Esophagus muscularis mucosa (tissue), 4 donors: ENCODE measurements at regions not wholly inside any gene's neighbourhood (a gene's known extent, or its start where the extent isn't known, plus 50 kb on each side); places are given as distances from the start of the nearest gene placed in this dataset.

ENCODE experiments used
- DNase-seq: peaks from one replicate; pipeline ENCODE4 v3.0.0-alpha.2; 2017; ENCODE audit errors: extremely low spot score
- H3K27ac ChIP-seq, 4 donors: fragments of 200-600 bp; sonication (generic); replicated peaks in 1 of 4; 1 replicate in 3 of 4; 2 replicates in 1 of 4; pipeline ENCODE4 v1.5.1; 2016 to 2019; ENCODE audit warnings: mild to moderate bottlenecking in 1 of 4
- H3K27me3 ChIP-seq, 4 donors: fragments of 200-600 bp; sonication (generic); one replicate each; pipeline versions ENCODE4 v1.5.1 to v1.6.0; 2016 to 2019
- H3K36me3 ChIP-seq, 4 donors: fragments of 200-600 bp; sonication (generic); one replicate each; pipeline ENCODE4 v1.5.1; 2016 to 2019
- H3K4me1 ChIP-seq, 4 donors: fragments of 200-600 bp; sonication (generic); one replicate each; pipeline ENCODE4 v1.5.1; 2016 to 2019
- H3K4me3 ChIP-seq, 4 donors: fragments of 200-600 bp; sonication (generic); 1 replicate in 2 of 4; 2 replicates in 2 of 4; pipeline ENCODE4 v1.5.1; 2016 to 2019; ENCODE audit warnings: mild to moderate bottlenecking in 4 of 4, moderate library complexity in 1 of 4
- H3K9me3 ChIP-seq, 4 donors: fragments of 200-600 bp; sonication (generic); 1 replicate in 3 of 4; 2 replicates in 1 of 4; pipeline ENCODE4 v1.5.1; 2016 to 2019
- CTCF ChIP-seq, 3 experiments: fragments of 200-600 bp in 2 of 3; fragments of 450-650 bp in 1 of 3; sonication (generic) in 2 of 3; IDR thresholded peaks; one replicate each; pipeline ENCODE4 v1.5.1; 2017 to 2019; ENCODE audit warnings: antibody characterized with exemption in 3 of 3, mild to moderate bottlenecking in 2 of 3, moderate library complexity in 1 of 3
- EP300 ChIP-seq: sonication (generic); formaldehyde crosslinking; IDR thresholded peaks from one replicate; pipeline ENCODE4 v1.6.1; 2017; ENCODE audit warnings: antibody characterized with exemption
- POLR2A ChIP-seq: fragments of 450-650 bp; IDR thresholded peaks from one replicate; pipeline ENCODE4 v1.6.1; 2017; ENCODE audit warnings: antibody characterized with exemption, moderate library complexity, mild to moderate bottlenecking, low read depth
- POLR2AphosphoS5 ChIP-seq, 2 donors: sonication (generic); formaldehyde crosslinking; IDR thresholded peaks; one replicate each; pipeline ENCODE4 v1.6.1; 2017; ENCODE audit warnings: antibody characterized with exemption in 2 of 2
- WGBS: methylation state at CpG from one replicate; pipeline ENCODE4 v1.1.5; 2018; 5-methylcytosine and 5-hydroxymethylcytosine counted together
- intact Hi-C: fragments of 100-400 bp; cut with DNase I; formaldehyde crosslinking; loops from one replicate; pipeline ENCODE4 v1.15.1; 2023

- Histone ChIP-seq H3K27ac (no peak overlapping the region), H3K4me3 (no peak overlapping the region), H3K4me1 (no peaks in the 10 kb centered on the region), H3K27me3 (no peaks in the 10 kb centered on the region), H3K9me3 (no peaks in the 10 kb centered on the region), H3K36me3 (no peaks in the 10 kb centered on the region)
- no peak for TF ChIP-seq POLR2AphosphoS5 (IDR thresholded peaks at IDR 0.05)
- TF ChIP-seq CTCF (IDR thresholded peaks at IDR 0.05), result no peak
- no peak for TF ChIP-seq EP300
- no peak for TF ChIP-seq POLR2A
- 86% methylated on average over 1 of the region's 1 CpG for WGBS
- intact Hi-C loops, result no loop called here
- no peak for DNase-seq
Measured at GRCh38 chr4:126820631-126821030, 812.1 kb upstream of the INTU start.

GRCh38 chr4:126821152-126821551 lies 811.6 kb upstream of the INTU start:
- 95% methylated on average over 1 of the region's 1 CpG for WGBS
- H3K36me3 ChIP-seq, result no peaks in the 10 kb centered on the region
- no peak for DNase-seq

GRCh38 chr4:126825083-126825482 lies 807.7 kb upstream of the INTU start:
- Histone ChIP-seq H3K36me3 (no peaks in the 10 kb centered on the region), H3K27ac (no peak overlapping the region), H3K4me1 (no peaks in the 10 kb centered on the region), H3K9me3 (no peaks in the 10 kb centered on the region), H3K4me3 (no peak overlapping the region), H3K27me3 (no peaks in the 10 kb centered on the region)
- intact Hi-C loops, result no loop called here
- TF ChIP-seq CTCF (IDR thresholded peaks at IDR 0.05) (no peak), EP300 (no peak), POLR2A (no peak), POLR2AphosphoS5 (IDR thresholded peaks at IDR 0.05) (no peak)
- WGBS, result 94% methylated on average over 3 of the region's 3 CpGs
- DNase-seq, result no peak

More at GRCh38 chr4:126821152-126821551, 811.6 kb upstream of the INTU start:
- H3K27me3 ChIP-seq, result no peaks in the 10 kb centered on the region
- TF ChIP-seq CTCF (IDR thresholded peaks at IDR 0.05), result no peak
- no peak for TF ChIP-seq EP300
- TF ChIP-seq POLR2AphosphoS5 (IDR thresholded peaks at IDR 0.05), result no peak
- TF ChIP-seq POLR2A, result no peak
- intact Hi-C loops, result no loop called here
- no peak overlapping the region for H3K27ac ChIP-seq
- no peaks in the 10 kb centered on the region for H3K4me1 ChIP-seq
- no peak overlapping the region for H3K4me3 ChIP-seq
- no peaks in the 10 kb centered on the region for H3K9me3 ChIP-seq

- no peaks in the 10 kb centered on the region for H3K36me3 ChIP-seq
- H3K27me3 ChIP-seq, result no peaks in the 10 kb centered on the region
- no peak overlapping the region for H3K27ac ChIP-seq
- TF ChIP-seq POLR2AphosphoS5 (IDR thresholded peaks at IDR 0.05) (no peak), EP300 (no peak), POLR2A (no peak), CTCF (IDR thresholded peaks at IDR 0.05) (no peak)
- intact Hi-C loops, result no loop called here
- H3K4me1 ChIP-seq, result no peaks in the 10 kb centered on the region
- H3K9me3 ChIP-seq, result peaks cover 0 to 17% (median 0%) of the 10 kb centered on the region in 4 donors
- no peak for DNase-seq
- WGBS, result 71% methylated on average over 2 of the region's 2 CpGs
- no peak overlapping the region for H3K4me3 ChIP-seq
Measured at GRCh38 chr4:126827669-126828068, 805.1 kb upstream of the INTU start.

- no peaks in the 10 kb centered on the region for H3K36me3 ChIP-seq
- H3K9me3 ChIP-seq, result peaks cover 0 to 21% (median 4%) of the 10 kb centered on the region in 4 donors
- TF ChIP-seq POLR2A (no peak), EP300 (no peak), CTCF (IDR thresholded peaks at IDR 0.05) (no peak), POLR2AphosphoS5 (IDR thresholded peaks at IDR 0.05) (no peak)
- no peak overlapping the region for H3K27ac ChIP-seq
- intact Hi-C loops, result no loop called here
- H3K4me1 ChIP-seq, result peaks cover 0 to 5% (median 0%) of the 10 kb centered on the region in 4 donors
- H3K4me3 ChIP-seq, result no peak overlapping the region
- DNase-seq, result no peak
- no peaks in the 10 kb centered on the region for H3K27me3 ChIP-seq
Measured at GRCh38 chr4:126834854-126835253, 797.9 kb upstream of the INTU start.
